ENCODE measurements at regions not wholly inside any gene's neighbourhood (a gene's known extent, or its start where the extent isn't known, plus 50 kb on each side); places are given as distances from the start of the nearest gene placed in this dataset.
"Not testable (repeated sequence)": the region's sequence is repeated elsewhere in the genome, so short reads cannot be mapped to it uniquely, and the experiment has no call there.

DNA sequence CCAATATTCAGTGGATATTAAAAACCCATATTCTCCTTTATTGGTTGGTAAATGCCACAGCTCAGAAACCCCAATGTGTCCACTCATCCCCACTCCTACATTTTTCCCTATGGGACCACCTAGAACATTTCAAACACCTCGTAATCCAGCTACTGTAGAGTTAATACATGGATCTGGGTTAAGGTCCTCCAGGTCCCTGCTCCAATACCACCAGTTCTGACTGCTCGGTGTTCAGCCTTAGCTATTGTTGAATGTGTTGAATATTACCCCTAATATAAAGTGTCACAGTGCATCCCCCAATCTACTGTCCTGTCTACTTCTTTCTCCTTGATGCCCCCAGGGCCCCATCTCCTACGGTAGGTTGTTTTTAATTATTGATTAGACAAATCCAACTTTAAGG lies 231.5 kb downstream of the PCSK1 start:
- TF ChIP-seq, protein P1, sequence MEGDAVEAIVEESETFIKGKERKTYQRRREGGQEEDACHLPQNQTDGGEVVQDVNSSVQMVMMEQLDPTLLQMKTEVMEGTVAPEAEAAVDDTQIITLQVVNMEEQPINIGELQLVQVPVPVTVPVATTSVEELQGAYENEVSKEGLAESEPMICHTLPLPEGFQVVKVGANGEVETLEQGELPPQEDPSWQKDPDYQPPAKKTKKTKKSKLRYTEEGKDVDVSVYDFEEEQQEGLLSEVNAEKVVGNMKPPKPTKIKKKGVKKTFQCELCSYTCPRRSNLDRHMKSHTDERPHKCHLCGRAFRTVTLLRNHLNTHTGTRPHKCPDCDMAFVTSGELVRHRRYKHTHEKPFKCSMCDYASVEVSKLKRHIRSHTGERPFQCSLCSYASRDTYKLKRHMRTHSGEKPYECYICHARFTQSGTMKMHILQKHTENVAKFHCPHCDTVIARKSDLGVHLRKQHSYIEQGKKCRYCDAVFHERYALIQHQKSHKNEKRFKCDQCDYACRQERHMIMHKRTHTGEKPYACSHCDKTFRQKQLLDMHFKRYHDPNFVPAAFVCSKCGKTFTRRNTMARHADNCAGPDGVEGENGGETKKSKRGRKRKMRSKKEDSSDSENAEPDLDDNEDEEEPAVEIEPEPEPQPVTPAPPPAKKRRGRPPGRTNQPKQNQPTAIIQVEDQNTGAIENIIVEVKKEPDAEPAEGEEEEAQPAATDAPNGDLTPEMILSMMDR (IDR thresholded peaks at IDR 0.05): no peak
- no peak for TF ChIP-seq POLR2A (IDR thresholded peaks at IDR 0.05)
- intact Hi-C loops (cut with DNase I; ENCODE audit: low total_unique reads): no loop called here
- Histone ChIP-seq H3K27ac (no peak overlapping the region), H3K4me1 (no peaks in the 10 kb centered on the region), H3K36me3 (ENCODE audit: low read depth, missing control alignments) (no peaks in the 10 kb centered on the region), H3K9me3 (no peaks in the 10 kb centered on the region), H3K27me3 (no peaks in the 10 kb centered on the region), H3K4me3 (no peak overlapping the region)
- DNase-seq: no peak
- WGBS, 2 donors: 87 to 88% methylated on average over 3 of the region's 3 CpGs

DNA sequence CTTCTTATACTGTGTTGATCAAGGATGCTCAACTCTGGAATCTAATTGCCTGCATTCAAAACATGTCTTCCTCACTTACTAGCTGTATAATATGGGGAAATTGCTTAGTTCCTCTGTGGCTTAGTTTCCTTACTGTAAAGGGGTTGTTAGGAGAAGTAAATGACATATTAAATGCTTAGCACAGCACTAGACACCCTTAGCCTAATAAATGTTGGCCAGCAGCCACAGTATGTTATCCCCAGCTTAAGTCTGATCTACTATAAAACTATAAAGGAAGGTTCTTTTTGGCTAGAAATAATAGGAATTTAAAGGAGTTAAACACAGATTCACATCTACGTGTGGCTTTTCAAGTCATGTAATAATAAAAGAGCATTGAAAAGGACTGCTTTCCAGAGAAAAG lies 232.4 kb downstream of the PCSK1 start:
- Histone ChIP-seq H3K36me3 (ENCODE audit: low read depth, missing control alignments) (no peaks in the 10 kb centered on the region), H3K4me3 (no peak overlapping the region), H3K27ac (no peak overlapping the region), H3K9me3 (no peaks in the 10 kb centered on the region), H3K27me3 (no peaks in the 10 kb centered on the region), H3K4me1 (no peaks in the 10 kb centered on the region)
- DNase-seq: no peak
- intact Hi-C loops (cut with DNase I; ENCODE audit: low total_unique reads): no loop called here
- TF ChIP-seq, protein P1 (IDR thresholded peaks at IDR 0.05): no peak
- no peak for TF ChIP-seq POLR2A (IDR thresholded peaks at IDR 0.05)
- WGBS, 2 donors: 57 to 63% methylated on average over 1 of the region's 1 CpG

DNA sequence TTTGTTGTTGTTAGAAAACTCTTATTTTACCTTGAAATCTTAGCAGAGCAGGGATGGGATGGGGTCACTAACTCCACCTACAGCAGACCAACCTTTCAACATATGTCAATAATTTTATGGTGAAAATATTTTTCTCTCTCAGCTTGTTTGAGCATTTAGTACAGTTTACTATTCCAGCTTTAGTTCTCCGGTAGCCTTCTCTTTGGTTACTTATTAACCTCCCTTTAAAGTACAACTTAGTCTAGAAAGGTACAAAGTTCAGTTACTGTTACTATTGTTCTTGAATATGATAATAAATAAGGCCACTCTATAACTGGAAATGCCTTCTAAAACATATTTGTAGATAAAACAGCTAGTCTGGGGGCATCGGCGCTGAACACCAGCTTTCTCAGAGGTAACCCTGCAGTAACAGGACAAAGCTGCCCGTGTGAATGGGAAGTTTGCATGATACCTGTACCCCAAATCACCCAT lies 233.3 kb downstream of the PCSK1 start:
- no peaks in the 10 kb centered on the region for H3K4me1 ChIP-seq
- intact Hi-C loops (cut with DNase I; ENCODE audit: low total_unique reads): no loop called here
- H3K27me3 ChIP-seq: no peaks in the 10 kb centered on the region
- DNase-seq: no peak
- H3K27ac ChIP-seq: no peak overlapping the region
- H3K4me3 ChIP-seq: no peak overlapping the region
- WGBS, 2 donors: 83 to 88% methylated on average over 4 of the region's 4 CpGs
- H3K36me3 ChIP-seq (ENCODE audit: low read depth, missing control alignments): no peaks in the 10 kb centered on the region
- H3K9me3 ChIP-seq: no peaks in the 10 kb centered on the region
- no peak for TF ChIP-seq POLR2A (IDR thresholded peaks at IDR 0.05)
- TF ChIP-seq, protein P1 (IDR thresholded peaks at IDR 0.05): no peak

DNA sequence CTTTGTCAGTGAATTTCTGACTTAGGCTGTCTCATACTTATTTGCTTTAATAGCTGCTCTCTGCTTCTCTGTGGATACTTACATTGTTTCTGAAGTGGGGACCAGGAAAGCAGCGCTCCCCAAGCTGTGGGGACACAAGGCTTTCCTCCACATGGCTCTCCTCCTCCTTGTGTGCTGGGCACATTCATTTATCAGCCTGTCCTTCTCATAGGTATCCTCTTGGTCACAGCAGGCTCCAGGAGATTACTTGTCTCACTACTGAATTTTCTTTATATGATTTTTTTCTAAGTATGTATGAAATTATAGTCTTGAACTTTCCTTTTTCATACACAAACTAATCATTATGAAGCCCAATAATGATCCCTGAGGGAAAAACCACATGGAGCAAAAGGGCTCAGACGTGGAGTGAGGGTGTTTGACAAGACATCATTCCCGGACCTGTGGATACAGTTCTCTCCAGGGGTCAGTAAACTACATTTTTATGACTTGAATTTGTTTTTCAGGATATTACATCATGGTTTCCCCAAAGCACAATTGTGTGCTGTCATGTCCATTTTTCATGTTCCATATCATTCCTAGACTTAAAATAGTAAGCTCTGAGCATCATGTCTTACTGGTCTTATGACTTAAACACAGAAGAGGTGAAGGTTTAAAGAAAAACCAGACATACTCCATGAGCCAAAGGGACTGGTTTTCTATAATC lies 234.5 kb downstream of the PCSK1 start:
- Histone ChIP-seq H3K9me3 (no peaks in the 10 kb centered on the region), H3K4me3 (no peak overlapping the region), H3K27me3 (no peaks in the 10 kb centered on the region), H3K4me1 (no peaks in the 10 kb centered on the region), H3K27ac (no peak overlapping the region), H3K36me3 (ENCODE audit: low read depth, missing control alignments) (no peaks in the 10 kb centered on the region)
- TF ChIP-seq POLR2A (IDR thresholded peaks at IDR 0.05): no peak
- TF ChIP-seq, protein P1 (IDR thresholded peaks at IDR 0.05): no peak
- intact Hi-C loops (cut with DNase I; ENCODE audit: low total_unique reads): no loop called here
- WGBS, 2 donors: 77 to 80% methylated on average over 3 of the region's 3 CpGs
- DNase-seq: no peak

DNA sequence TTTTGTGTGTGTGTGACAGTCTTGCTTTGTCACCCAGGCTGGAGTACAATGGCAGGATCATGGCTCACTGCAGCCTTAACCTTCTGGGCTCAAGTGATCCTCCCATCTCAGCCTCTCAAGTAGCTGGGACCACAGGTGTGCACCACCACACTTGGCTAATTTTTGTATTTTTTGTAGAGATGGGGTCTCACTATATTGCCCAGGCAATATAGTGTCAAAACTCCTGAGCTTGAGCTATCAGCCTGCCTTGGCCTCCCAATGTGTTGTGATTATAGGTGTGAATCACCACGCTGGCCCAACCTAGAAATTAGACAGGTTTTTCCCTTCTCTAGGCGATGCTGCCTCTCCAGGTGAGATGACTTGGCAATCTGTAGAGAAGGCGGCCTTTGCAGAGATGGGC lies 235.3 kb downstream of the PCSK1 start:
- H3K36me3 ChIP-seq (ENCODE audit: low read depth, missing control alignments); intact Hi-C loops (cut with DNase I; ENCODE audit: low total_unique reads); H3K4me3 ChIP-seq; H3K27ac ChIP-seq; DNase-seq; H3K9me3 ChIP-seq; H3K27me3 ChIP-seq; H3K4me1 ChIP-seq: not testable (repeated sequence)
- WGBS, 2 donors: 92 to 97% methylated on average over 2 to 3 of the region's 3 CpGs
